Psoas muscle (tissue), 7 donors: ENCODE measurements at regions not wholly inside any gene's neighbourhood (a gene's known extent, or its start where the extent isn't known, plus 50 kb on each side); places are given as distances from the start of the nearest gene placed in this dataset.

Experiments used
- ATAC-seq, 4 donors: fragments of 200-7000 bp; cut with Tn5 transposase; one replicate each; pipeline ENCODE4 v1.9.1; 2020; ENCODE audit warnings: moderate library complexity in 3 of 4, mild to moderate bottlenecking in 2 of 4
- DNase-seq, 2 donors: peaks; one replicate each; pipeline ENCODE4 v3.0.0-alpha.2; 2020
- H3K27ac ChIP-seq: fragments of 200-600 bp; one replicate; pipeline ENCODE4 v1.8.0; 2022
- H3K27me3 ChIP-seq, 3 donors: fragments of 200-600 bp in 1 of 3; one replicate each; pipeline versions ENCODE4 v1.6.1 to v1.8.0; 2013 to 2022; ENCODE audit warnings: low read length in 2 of 3, mild to moderate bottlenecking in 2 of 3, moderate library complexity in 1 of 3; ENCODE audit not compliant: insufficient read depth in 3 of 3
- H3K36me3 ChIP-seq, 2 donors: fragments of 200-600 bp in 1 of 2; one replicate each; pipeline versions ENCODE4 v1.6.1 to v1.8.0; 2013 to 2022; ENCODE audit warnings: low read depth in 1 of 2, mild to moderate bottlenecking in 1 of 2, moderate library complexity in 1 of 2; ENCODE audit not compliant: insufficient read depth in 1 of 2
- H3K4me1 ChIP-seq: fragments of 200-600 bp; one replicate; pipeline ENCODE4 v1.8.0; 2022
- H3K4me3 ChIP-seq: fragments of 200-600 bp; one replicate; pipeline ENCODE4 v1.8.0; 2022; ENCODE audit warnings: mild to moderate bottlenecking
- H3K9me3 ChIP-seq: fragments of 200-600 bp; one replicate; pipeline ENCODE4 v1.8.0; 2022
- WGBS, 3 donors: extraction: QIAGEN DNeasy Blood & Tissue Kit; methylation state at CpG; one replicate each; pipeline versions ENCODE4 v1.1.6 to v1.1.7; 2013; 5-methylcytosine and 5-hydroxymethylcytosine counted together
- intact Hi-C, 2 donors: fragments of 100-400 bp; cut with DNase I; formaldehyde crosslinking; loops; one replicate each; pipeline versions ENCODE4 v1.11.0 to v1.14.2; 2022
- TF ChIP-seq, protein P1 (sequence below): fragments of 200-600 bp; IDR thresholded peaks from one replicate; pipeline ENCODE4 v1.8.0; 2022; ENCODE audit warnings: antibody characterized with exemption
- donor health status: healthy with polysubstance abuse.
- donor health status: DM: no; HTN: no; CAD: no; lungs with moderate emphysema.
- donor health status: Bipolar disorder and iron deficiency.
- donor health status: healthy.
- donor health status: DM: yes; HTN: yes; CAD: no.
- donor health status: DM: no; HTN: no; CAD: no.
- donor health status: DM: yes; HTN: yes; CAD: no.

DNA sequence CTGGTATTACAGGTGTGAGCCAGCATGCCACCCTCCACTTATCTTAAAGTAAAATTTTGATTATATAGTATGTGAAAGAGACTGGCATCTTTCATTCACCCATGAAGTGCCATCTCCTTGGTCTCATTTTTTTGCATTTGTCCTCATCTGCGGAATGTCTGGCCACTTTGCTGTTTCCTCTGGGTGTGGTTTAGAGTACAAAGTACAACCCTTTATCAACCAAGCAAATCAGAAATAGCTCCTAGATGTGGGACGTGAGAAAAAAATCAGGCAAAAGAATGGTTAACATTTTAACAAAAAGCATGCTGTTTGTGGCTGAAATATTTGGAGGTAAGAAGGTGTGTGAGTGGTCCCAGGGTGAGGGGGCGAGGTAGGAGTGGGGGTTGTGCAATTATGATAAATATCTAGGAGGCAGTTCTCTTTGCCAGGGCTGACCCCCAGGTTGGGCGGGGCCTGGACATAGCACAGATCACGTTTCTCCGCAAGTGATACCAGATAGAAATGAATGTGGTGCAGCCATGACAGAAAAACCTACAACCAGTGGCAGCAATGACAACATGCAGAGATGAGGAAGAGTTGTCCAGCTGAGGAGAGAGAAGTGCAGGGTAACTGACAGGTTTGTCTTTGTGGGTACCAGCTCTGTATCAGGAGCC, 115.8 kb upstream of the SERTAD2 start:
- ATAC-seq: no peak
- 67 to 81% (median 69%) methylated on average over 6 of the region's 6 CpGs for WGBS, 3 donors
- H3K4me1 ChIP-seq: peaks cover 3% of the 10 kb centered on the region

DNA sequence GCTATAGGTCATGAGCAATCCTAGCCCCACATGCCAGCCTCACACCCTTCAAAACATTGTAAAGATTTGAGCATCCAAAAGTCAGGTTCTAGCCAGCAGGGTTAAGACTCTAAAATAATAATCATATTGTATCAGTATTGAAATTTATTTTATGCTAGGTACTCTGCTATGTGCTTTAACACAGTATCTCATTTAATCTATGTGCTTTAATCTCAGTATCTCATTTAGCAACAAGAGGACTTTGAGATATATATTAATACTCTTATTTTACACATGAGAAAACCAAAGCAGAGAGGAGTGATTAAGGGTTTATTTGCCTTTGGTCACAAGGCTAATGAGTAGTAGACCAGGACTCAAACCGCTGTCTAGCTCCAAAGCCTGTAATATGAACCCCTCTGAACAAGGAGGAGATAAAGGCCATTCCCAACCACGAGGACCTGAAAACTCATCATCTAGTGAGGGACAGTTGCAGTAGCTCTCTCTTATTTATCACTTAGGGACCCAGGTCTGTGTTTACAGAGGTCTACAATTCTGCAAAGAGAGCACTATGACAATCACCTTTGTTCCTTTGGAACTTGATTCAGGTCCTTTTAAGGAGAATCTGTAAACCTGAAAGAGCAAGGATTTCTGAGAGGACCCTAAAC, 116.5 kb upstream of the SERTAD2 start:
- DNase-seq: no peak
- no peaks in the 10 kb centered on the region for H3K36me3 ChIP-seq
- H3K4me1 ChIP-seq: peaks cover 3% of the 10 kb centered on the region
- H3K27me3 ChIP-seq: no peaks in the 10 kb centered on the region
- no peak overlapping the region for H3K4me3 ChIP-seq
- intact Hi-C loops: no loop called here
- 45 to 65% (median 52%) methylated on average over 2 of the region's 2 CpGs for WGBS, 3 donors
- peak overlapping the region; percentile 46 for H3K27ac ChIP-seq
- TF ChIP-seq, protein P1, sequence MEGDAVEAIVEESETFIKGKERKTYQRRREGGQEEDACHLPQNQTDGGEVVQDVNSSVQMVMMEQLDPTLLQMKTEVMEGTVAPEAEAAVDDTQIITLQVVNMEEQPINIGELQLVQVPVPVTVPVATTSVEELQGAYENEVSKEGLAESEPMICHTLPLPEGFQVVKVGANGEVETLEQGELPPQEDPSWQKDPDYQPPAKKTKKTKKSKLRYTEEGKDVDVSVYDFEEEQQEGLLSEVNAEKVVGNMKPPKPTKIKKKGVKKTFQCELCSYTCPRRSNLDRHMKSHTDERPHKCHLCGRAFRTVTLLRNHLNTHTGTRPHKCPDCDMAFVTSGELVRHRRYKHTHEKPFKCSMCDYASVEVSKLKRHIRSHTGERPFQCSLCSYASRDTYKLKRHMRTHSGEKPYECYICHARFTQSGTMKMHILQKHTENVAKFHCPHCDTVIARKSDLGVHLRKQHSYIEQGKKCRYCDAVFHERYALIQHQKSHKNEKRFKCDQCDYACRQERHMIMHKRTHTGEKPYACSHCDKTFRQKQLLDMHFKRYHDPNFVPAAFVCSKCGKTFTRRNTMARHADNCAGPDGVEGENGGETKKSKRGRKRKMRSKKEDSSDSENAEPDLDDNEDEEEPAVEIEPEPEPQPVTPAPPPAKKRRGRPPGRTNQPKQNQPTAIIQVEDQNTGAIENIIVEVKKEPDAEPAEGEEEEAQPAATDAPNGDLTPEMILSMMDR: no peak
- no peak for ATAC-seq
- H3K9me3 ChIP-seq: no peaks in the 10 kb centered on the region

More for the DNA sequence above, 115.8 kb upstream of the SERTAD2 start:
- Histone ChIP-seq H3K27me3 (no peaks in the 10 kb centered on the region), H3K4me3 (no peak overlapping the region), H3K27ac (no peak overlapping the region), H3K9me3 (no peaks in the 10 kb centered on the region), H3K36me3 (no peaks in the 10 kb centered on the region)
- TF ChIP-seq, protein P1: no peak
- DNase-seq: no peak
- intact Hi-C loops: loop anchor here in 1 of 2 donors (5.0 kb wide), 1 partner anchor 117 kb away; the partner anchor contains the start of gene SERTAD2

DNA sequence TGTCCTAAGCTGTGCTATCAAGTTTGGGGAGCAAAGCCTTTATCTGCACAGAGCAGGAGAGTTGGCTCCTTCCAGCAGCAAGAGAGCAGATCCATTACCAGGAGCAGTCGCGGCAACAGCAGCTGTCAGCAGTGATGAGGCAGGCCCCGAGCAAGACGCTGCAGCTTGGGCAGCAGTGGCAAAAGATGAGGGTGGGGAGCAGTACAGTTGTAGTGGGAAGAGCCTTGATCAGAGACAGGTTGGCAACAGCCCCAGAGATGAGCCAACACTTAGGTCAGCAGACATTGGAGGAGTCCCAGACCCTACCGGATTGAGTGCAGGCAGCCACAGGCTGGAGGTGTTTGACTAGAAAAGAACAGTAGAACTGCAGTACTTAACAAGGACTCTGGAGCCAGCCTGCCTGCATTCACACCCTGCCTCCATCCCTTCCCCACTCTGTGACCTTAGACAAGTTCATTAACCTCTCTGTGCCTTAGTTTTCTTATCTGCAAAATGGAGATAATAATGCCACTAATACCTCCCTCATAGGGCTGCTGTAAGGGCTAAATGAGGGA, 117.1 kb upstream of the SERTAD2 start:
- Histone ChIP-seq H3K9me3 (no peaks in the 10 kb centered on the region), H3K27ac (peak overlapping the region; percentile 46), H3K36me3 (no peaks in the 10 kb centered on the region), H3K27me3 (no peaks in the 10 kb centered on the region), H3K4me1 (peaks cover 3% of the 10 kb centered on the region), H3K4me3 (no peak overlapping the region)
- TF ChIP-seq, protein P1: no peak
- peak; percentile 69 for DNase-seq
- ATAC-seq: peak; percentile 11 to 50 (median 34)
- 17 to 49% (median 27%) methylated on average over 5 of the region's 5 CpGs for WGBS, 3 donors
- intact Hi-C loops: no loop called here

DNA sequence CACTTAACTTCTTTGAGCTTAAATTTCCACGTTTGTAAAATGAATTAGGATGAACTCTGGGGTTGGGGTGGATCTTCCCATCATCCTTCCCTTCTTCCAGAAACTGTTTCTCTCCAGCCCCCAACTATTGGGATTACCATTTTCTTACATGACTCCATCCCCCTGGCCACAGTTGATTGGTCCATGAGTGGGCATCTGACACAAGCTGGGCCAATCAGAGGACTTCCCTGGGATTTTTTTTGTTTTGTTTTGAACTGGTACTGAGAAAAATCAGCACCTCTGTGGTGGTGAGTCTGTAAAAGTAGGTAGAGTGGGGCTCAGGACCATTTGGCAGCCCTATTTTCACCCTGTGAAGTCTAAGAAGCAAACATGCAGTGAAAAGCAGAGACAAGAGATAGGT, 118.0 kb upstream of the SERTAD2 start:
- WGBS, 3 donors: 71 to 80% (median 76%) methylated on average over 1 of the region's 1 CpG
- no peak overlapping the region for H3K27ac ChIP-seq
- TF ChIP-seq, protein P1: no peak
- intact Hi-C loops: no loop called here
- H3K27me3 ChIP-seq: no peaks in the 10 kb centered on the region
- no peak overlapping the region for H3K4me3 ChIP-seq
- ATAC-seq (no peak), DNase-seq (no peak)
- no peaks in the 10 kb centered on the region for H3K9me3 ChIP-seq
- H3K4me1 ChIP-seq: peaks cover 3% of the 10 kb centered on the region
- no peaks in the 10 kb centered on the region for H3K36me3 ChIP-seq
